ENCODE measurements at regions not wholly inside any gene's neighbourhood (a gene's known extent, or its start where the extent isn't known, plus 50 kb on each side); places are given as distances from the start of the nearest gene placed in this dataset.
"Not testable (repeated sequence)": the region's sequence is repeated elsewhere in the genome, so short reads cannot be mapped to it uniquely, and the experiment has no call there.

- not testable (repeated sequence) for TF ChIP-seq EZH2 (IDR thresholded peaks at IDR 0.05; ENCODE audit: borderline replicate concordance); CTCF (IDR thresholded peaks at IDR 0.05; ENCODE audit: poor library complexity); EZH2phosphoT487 (IDR thresholded peaks at IDR 0.05; ENCODE audit: low read depth, severe bottlenecking, unreplicated experiment)
These were observed 204.6 kb downstream of the SHQ1 start for GRCh38 chr3:72643635-72644034.

Data from hepatocyte (in vitro differentiated cells).